HG03175 (cell line): ENCODE measurements at regions not wholly inside any gene's neighbourhood (a gene's known extent, or its start where the extent isn't known, plus 50 kb on each side); places are given as distances from the start of the nearest gene placed in this dataset.

ENCODE experiments used
- ATAC-seq: cut with Tn5 transposase; IDR thresholded peaks from one replicate; pipeline ENCODE4 v1.9.1; 2021; ENCODE audit warnings: mild to moderate bottlenecking, moderate library complexity; ENCODE audit not compliant: unreplicated experiment

DNA sequence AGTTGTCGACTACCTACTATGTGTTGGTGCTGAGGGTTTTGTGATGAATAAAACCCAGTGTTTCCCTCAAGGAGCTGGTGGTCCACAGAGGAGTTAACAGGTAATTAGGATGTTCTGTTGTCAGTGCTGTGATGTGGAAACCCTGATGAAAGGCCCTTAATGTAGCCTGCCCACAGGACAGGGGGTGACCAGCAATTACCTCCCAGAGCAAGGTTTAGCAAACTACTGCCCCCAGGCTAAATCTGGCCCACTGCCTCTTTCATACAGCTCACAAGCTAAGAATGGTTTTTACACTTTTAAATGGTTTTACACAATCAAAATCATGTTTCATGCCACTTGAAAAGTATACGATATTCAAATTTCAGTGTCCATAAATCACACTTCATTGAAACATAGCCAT, 536.2 kb downstream of the MIAT start:
- no peak for ATAC-seq

DNA sequence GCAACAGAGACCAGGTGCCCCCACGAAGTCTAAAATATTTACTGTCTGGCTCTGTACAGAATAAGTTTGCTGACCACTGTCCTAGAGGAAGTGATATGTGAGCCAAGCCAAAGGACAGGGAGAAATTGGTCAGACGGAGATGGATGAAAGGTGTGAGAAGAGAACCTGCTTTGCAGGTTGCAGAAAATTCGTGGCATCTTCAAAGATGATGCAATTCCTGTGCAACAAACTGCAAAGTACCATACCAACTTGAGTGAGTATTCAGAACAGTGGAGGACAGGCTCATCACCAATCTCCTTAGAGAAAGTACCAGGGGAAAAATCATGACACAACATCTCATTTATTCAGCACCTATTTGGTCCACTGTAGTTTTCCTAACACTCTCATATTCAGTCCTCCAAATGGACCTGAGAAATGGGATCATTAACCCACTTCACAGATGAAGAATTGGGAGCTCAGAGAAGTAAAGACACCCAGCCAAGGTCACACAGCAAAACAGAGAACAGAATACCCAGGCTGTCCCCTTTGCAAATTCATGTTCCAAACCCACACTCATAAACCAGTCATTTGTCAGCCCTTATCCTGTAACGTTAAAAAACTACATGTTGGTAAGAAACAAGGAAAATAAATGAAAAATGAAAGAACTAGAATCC, 536.8 kb downstream of the MIAT start:
- no peak for ATAC-seq

DNA sequence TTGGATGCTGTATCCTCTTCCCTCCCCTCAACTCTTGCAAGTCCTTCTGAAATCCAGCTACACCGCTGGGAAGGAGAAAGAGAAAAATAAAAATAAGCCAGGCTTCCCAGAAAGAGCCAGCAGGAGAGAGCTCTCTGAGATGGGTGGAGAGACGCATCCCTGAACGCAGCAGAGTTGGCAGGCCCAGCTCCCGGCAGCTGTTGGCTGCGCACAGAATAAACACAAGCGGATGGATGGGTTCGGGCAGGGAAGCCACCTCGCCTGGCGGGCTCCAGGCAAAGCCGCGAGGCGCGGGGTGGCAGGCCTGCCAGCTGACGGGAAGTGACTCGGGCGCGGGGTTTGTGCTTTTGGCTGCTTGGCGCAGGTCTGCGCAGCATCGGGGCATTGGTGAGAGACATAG, 537.7 kb downstream of the MIAT start:
- no peak for ATAC-seq

DNA sequence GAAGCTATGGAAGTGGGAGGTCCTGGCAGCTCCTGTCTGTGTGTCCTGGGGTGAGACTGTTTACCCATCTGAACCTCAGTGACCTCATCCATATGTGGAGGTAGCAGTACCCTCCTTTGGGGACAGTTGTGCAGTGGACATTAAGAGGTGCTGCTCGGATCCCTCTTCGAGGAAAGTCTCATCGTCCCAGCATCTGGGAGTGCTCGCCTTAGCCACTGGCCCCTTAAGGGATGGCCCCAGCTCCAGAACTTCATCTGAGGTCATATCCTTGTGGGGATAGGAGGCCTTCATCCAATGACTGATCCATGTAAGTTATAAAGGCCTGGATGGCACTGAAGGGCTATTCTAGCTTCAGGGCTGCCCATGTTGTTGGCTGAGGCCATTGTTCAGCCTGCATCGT, 538.1 kb downstream of the MIAT start:
- no peak for ATAC-seq

DNA sequence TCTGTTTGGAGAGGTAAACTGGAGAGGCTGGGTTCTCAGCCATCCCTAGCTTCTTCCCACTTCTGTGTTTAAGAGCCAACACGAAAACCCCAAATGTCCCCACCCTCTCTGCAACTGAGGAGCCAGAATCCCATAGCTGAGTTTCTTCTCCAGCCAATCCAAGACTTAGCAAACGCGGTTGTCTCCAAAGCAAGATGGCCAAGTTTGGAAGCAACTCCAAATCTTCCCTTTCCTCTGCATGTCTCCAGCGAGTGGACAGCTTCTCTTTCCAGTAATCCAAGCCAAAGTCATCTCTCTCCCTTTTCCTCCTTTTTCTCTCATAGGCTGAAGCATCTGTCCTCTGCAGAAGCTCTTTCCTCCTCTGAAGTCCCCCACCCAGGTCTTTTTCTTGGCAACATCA, 539.2 kb downstream of the MIAT start:
- no peak for ATAC-seq

DNA sequence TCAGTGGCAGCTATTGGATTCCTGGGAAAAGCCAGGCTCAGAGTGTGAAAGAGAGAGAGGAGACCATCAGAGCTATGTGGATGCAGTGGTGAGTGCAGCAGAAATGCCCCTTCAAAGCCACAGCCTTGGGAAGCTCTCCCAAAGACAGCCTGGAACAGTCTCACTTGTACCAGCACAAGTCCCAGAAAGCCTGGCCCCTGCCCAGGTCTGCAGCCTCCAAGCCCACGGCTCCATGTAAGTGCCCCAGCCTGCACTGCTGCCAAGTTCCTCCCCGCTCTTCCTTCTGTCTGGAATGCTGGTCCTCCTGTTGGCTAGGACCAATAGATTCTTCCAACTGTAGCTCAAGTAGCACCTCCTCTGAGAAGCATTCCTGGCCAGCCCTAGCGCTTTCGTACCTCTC, 539.7 kb downstream of the MIAT start:
- no peak for ATAC-seq

DNA sequence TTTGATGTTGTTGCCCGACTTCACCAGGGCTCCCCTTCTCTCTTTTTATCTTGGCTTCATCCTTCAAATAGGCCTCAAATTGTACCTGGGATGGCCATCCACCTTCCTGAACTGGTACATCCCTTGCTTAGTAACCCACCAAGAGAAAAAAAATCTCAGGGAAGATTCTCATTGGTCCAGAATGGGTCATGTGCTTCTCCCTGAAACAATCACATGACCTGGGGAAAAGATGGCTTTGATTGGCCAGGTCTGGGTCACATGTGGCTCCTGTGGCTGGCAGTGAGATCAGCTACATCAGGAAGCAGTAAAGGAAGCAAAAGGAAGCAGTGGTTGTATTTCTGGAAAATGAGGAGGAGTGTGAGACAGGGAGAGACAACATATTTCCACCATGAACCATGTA, 540.2 kb downstream of the MIAT start:
- ATAC-seq = no peak

DNA sequence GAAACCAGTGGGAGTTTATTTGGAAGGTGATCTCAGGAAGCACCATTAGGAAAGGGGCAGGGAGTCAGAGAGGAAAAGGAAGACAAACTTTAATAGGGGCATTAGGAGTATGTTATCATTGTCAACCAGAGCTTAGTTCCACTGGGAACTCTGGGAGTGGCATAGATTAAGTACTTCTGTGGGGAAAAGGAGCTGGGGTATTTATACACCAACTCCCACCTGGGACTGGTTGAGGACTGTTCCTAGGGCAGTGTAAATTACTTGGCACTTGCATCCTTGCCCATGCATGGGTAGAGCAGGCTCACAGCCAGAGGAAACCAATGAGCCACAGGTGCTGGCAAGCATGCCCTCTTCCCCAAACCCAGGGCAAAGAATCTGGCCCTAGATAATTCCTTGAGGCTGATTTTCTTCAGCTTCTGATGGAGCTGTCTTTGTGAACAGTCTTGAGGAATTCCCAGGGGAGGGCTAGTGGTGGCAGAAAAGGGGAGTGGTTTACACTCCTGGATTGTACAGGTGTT, 541.2 kb downstream of the MIAT start:
- no peak for ATAC-seq

DNA sequence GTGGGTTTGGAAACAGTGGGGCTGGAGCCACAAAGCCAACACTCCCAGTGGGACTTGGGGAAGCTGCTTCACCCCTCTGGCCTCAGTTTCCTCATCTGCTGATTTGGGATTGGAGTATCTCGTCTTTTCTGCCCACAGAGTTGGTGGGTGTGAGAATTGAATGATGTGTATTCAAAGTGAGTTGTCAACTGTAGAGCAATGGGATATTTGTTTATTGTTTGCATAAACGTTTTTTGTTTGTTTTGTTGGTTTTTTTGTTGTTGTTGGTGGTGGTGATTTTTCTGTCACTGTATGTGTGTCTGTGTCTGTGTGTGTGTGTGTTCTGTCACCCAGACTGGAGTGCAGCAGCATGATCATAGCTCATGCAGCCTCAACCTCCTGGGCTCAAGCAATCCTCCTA, 542.0 kb downstream of the MIAT start:
- ATAC-seq = no peak

DNA sequence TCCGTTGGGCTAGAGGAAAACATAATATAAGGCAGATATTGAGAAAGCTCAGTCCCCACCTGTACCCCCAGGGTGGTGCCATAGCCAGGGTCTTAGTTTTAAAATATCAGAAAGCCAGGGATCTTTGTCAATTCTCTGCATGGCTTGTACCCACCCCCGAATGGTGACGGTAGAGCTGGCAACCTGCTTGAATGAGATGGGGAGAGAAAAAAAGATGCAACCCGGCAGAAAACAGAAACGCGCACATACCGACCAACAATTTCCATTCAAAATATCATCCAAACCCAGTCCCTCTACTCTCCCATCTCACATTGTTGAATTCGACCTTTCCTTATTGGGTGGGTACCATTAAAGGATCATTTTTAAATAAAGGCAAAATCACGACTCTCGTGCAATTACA, 543.9 kb downstream of the MIAT start:
- ATAC-seq = no peak

DNA sequence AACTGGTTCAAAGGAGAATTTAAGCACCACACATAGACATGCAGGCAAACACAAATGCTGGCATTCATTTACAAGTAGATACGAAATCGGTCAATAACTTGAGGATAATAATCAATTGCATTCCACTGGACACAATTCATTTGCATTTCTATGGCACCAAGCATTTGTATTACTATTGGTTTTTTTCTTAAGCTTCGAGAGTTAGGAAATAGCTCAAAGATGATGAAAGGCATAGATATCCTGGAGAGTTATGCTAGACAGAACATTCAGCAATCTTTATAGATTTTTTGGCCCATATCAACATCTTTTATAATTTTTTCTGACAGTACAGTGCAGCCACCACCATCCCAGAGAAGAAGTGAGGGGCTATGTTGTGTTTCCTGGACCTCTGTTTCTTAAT, 544.4 kb downstream of the MIAT start:
- ATAC-seq = no peak

DNA sequence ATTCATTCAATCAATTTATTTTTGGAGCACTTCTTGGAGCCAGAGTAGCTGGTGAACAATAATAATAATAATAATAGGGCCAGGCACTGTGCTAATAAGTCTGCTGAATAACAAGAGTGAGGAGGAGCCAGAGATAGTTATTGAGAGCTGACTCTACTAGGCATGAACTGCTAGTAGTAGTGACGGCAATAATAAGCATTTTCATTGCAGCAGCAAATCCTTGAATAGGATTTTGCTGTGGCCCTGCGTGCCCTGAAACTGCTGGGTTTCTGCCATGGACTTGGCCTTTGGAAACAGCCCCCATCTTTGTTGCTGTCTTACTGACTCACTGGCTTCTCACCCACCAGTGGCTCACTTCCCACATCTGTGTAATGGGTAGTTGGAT, 545.9 kb downstream of the MIAT start:
- no peak for ATAC-seq

DNA sequence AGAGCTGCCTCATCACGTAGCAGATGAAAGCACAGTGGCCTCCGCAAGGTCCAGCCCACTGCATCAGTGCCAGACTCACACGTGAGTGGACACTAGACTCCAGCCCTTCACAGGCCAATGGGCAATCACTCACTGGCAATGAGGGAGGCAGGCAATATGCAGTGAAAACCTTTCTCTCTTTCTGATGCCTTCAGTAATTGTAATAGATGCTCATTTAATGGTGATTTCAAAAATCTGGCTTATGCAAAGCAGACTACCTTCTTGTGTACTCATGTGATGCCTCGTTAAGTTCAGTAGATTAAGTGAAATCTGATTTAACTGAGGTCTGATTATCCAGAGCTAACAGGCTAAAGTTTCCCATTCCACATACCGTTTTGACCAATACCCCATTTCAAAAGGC, 546.9 kb downstream of the MIAT start:
- ATAC-seq = no peak

DNA sequence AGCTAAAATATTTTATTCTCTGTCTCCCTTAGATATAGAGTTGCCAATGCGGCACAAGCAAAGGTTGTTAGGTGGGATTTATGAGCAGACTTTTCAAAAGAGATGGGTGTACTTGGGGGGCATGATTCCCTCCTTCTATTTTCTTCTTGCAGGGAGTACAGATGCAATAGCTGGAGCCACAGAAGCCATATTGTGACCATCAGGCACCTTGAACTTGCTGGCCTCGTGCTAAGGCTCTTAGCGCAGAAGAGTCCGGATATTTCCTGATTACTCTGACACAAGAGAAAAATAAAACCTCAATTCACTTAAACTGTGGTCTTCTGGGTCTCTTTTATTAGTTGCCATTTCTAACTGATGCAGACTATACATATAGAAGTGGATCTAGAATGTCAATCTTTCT, 547.4 kb downstream of the MIAT start:
- ATAC-seq = no peak

DNA sequence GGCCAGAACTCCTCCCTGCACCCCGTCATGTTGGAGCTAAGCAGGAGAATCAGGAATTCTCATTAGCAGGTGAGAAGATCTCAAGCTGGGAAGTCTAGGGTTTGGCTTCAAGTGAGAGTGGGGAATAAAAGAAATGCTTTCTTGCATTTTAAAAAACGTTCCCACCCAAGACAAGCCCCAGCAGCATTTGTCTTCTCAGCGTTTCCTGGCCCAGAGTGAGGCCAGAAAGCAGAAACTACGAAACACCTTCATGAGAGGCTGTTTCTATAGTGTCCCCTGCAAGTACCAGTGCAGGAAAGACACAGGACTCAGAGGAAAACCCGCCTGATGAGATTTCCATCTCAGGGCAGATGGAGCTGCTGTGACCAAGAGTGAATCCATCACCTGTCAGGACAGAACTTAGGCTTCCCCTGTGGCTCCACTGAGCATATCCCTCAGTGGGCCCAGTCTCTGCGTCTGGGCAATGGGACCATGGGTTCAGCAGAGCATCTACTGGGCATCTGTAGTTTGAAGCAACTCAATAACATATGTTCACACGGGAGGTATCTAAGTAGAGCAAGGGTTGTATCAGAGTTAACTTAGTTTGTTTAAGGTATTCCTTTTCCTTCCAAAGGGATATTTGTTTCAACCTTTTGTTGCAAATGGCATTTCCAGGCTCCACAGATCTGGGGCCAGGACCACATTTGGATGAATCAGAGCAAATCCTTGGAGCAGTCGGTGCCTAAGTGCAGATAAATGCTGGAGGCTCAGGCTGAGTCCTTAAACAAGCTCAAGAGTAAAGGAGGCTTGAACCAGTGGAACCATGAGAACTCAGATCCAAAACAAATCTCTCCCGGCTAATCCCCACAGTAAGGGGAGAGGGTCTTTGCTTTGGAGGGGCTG, 548.3 kb downstream of the MIAT start:
- ATAC-seq = no peak

DNA sequence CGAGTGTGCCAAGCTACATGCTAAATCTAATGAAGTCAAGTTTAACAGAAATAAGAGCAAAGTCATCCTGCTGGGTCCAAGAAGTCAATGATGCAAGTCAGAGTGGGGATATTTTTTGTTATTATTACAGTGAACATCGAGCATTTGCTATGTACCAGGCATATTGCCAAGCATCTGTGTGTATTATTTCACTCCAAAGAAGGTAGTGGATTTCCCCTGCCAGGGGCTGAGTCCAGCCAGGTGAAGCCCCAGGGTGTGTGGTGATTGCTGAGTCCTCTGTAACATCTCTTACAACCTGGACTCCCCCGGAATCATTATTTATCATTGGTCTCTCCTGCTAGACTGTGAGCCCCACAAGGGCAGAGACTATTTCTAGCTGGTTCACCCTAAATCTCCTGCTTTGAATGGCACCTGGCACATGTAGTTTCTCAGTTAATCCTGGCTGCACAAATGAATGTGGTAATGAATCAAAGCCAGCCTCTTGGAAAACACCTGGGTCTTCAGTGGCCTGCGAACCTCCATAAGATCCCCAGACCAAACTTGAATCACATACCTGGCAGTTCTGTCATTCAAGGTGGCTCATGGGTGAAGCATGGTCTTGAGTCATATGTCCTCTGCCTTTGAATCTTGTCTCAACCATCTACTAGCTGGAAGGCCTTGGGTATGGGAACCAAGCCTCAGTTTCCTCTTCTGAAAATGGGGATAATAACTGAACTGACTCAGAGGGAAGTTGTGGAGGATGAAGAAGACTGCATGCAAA, 549.2 kb downstream of the MIAT start:
- no peak for ATAC-seq

DNA sequence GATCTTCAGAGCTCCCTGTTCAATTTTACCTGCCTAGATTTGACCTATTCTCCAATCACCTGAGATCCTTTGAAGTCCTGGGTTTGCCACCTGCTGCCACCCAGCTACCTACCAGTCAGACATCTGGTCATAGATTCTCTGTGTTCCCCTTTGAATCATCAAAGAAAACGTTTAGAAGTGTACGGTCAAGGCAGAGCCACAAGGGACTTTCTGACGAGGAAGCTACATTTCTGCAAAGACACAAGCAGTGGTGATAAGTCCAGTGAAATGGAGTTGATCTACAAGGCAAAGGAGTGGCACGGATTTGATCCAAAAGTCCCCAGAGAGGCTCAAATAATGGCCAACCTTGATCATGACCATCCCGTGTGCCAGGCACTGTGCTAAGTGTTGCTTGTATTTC, 549.9 kb downstream of the MIAT start:
- no peak for ATAC-seq

DNA sequence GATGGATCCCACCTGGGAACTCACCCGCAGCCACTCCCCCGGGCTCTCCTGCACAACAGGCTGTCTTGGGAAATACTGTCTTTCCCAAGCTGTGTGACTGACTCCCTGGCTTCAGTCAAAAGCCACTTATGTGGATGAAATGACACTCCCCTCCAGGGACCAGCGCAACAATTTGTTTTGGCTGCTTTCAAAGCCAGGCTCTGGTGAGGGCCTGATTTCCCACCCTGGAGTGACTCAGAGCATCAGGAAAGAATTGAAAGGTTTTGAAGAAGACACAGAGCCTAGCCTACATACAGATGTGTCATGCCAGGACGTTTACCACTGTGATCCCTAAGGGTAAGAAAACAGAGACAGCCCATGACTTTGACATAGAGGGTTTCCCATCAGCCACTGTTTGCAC, 550.5 kb downstream of the MIAT start:
- no peak for ATAC-seq

DNA sequence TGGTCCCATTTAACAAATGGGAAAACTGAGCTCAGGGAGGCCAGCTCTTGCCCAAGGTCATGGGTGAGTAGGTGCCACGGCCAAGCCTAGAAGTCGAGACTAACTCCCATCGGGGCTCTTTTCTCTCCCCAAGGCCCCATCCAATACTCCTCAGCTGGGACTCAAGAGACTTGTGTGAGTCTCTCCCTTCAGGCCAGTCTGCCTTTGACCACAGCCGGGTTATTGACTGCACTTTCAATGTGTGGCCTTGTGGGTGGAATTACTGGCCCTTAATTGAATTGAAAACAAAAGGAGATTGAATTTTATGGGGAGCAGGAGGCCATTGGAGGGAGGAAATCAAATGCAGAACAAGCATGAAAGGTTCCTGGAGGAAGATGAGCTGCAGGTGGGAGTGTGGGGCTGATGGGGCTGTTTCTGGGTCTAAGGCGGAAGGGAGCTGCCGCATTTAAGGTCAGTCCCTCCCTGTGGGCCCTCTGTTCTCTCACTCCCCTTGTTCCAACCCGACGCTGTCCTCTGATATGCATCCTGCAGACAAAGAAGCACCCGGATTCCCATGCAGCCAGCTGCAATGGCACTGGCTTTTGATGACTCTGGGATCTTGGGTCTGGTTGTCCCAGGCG, 552.8 kb downstream of the MIAT start:
- no peak for ATAC-seq

DNA sequence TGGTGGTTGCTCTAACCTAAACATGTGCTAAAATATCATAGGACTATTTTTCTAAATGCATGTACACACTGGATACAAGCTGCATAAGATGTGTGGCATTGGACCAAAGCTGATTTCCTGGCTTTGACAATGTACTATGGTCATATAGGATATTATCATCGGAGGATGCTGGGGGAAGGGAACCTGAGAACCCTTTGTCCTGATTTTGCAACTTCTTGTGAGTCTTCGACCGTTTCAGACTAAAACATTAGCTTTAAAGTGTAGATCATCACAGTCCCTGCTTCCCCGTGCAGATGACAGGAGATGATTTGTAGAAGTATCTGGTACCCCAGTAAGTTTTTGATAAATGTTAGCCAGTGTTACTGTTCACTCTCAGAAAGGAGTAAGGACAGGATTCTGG, 554.7 kb downstream of the MIAT start:
- no peak for ATAC-seq

DNA sequence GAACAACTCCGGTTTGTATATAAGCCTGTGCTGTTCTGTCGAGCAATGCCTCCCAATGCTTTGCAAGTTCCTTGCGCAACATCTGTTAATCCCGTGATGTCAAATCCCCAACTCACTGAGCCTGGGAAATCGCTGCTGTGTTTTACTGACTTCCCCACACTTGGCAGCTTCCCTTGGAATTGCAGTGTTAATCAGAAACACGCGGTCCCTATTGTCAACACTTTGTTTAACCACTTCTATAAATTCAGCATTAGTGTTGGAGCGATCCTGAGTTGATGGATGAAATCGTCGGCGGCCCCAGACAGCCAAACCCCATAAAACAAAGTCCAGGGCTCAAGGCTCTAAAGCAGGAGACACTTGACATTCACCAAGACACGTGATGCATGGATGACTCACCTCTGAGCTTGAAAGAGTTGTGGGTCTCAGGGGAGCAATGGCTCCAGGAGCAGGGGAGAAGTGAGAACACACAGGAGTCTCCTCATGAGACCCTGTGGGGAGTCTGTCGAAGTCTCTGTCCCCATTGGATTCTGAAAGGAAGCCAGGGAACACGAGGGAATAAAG, 555.3 kb downstream of the MIAT start:
- no peak for ATAC-seq
